GM12891 (cell line): ENCODE measurements at regions not wholly inside any gene's neighbourhood (a gene's known extent, or its start where the extent isn't known, plus 50 kb on each side); places are given as distances from the start of the nearest gene placed in this dataset.

Experiments used
- POLR2A ChIP-seq: IDR thresholded peaks from 2 replicates; pipeline ENCODE4 v1.6.1; 2011; ENCODE audit warnings: low read depth, low read length, control low read depth
- POLR2AphosphoS5 ChIP-seq: IDR thresholded peaks from 2 replicates; pipeline ENCODE4 v1.6.1; 2011; ENCODE audit warnings: low read depth, low read length, control low read depth
- TAF1 ChIP-seq: IDR thresholded peaks from 2 replicates; pipeline ENCODE4 v1.6.1; 2011; ENCODE audit warnings: low read depth, low read length, control low read depth

- TF ChIP-seq POLR2A (no peak), POLR2AphosphoS5 (no peak), TAF1 (no peak)
Measured at GRCh38 chr12:42683933-42684801, 94.6 kb upstream of the PRICKLE1 start.
